ENCODE measurements at regions not wholly inside any gene's neighbourhood (a gene's known extent, or its start where the extent isn't known, plus 50 kb on each side); places are given as distances from the start of the nearest gene placed in this dataset.

DNA sequence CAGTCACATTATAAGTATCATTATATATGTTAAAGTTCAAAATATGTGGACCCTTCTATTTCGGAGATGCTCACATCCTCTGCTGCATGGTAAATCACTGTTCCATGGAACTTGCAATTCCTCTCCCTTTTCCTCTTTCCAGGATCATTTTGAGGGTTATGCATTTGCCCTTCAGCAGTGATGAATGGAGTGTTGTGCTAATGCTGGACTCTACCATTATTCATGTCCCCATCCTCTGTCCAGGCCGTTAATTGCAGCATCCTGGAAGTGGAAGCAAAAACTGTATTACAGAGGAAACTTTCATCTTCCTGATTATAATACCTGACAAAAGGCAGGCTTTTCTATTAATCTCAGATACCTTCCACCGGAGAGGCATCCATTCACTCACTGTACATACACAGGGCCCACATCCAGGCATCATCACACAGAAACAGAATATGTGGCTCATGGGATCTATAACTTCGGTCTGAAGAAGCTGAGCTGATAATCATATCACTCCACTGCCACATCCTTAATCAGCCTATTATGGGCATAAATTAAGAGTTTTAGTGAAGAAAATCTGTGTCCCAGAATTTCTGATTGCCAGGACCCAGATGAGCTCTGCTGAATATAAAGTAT lies 65.0 kb upstream of the ACO1 start:
- no peak for TF ChIP-seq POLR2A (IDR thresholded peaks at IDR 0.05)
- TF ChIP-seq POLR2AphosphoS5 (IDR thresholded peaks at IDR 0.05) = no peak

Measured in prostate gland (tissue), 1 donor.